ENCODE measurements at regions not wholly inside any gene's neighbourhood (a gene's known extent, or its start where the extent isn't known, plus 50 kb on each side); places are given as distances from the start of the nearest gene placed in this dataset.

- Histone ChIP-seq H3K27me3 (replicated peaks in 1 of 2; ENCODE audit: control insufficient read depth in 2 of 2, extremely low read depth in 1 of 2, insufficient read depth in 2 of 2, low read length in 1 of 2) (no peaks in the 10 kb centered on the region), H3K4me1 (ENCODE audit: control insufficient read depth in 1 of 2, extremely low read depth in 1 of 2, insufficient read depth in 2 of 2, low read length in 2 of 2) (no peaks in the 10 kb centered on the region), H3K36me3 (ENCODE audit: control insufficient read depth in 2 of 2, extremely low read depth in 1 of 2, insufficient read depth in 1 of 2, low read length in 1 of 2) (no peaks in the 10 kb centered on the region), H3K9me3 (no peaks in the 10 kb centered on the region), H3K4me3 (ENCODE audit: control insufficient read depth in 1 of 2, extremely low read depth in 1 of 2, low read length in 1 of 2) (no peak overlapping the region), H3K27ac (ENCODE audit: low read length) (no peak overlapping the region)
- DNase-seq (no peak), ATAC-seq (replicated peaks in 1 of 4) (no peak)
- Mint-ChIP-seq H3K36me3 (no peaks in the 10 kb centered on the region), H3K4me3 (no peak overlapping the region), H3K27me3 (no peaks in the 10 kb centered on the region), H3K9me3 (peaks cover 0 to 6% (median 0%) of the 10 kb centered on the region in 3 donors), H3K4me1 (no peaks in the 10 kb centered on the region), H3K27ac (no peak overlapping the region)
- ChIA-PET CTCF (no interaction called here), POLR2A (no interaction called here)
- WGBS (ENCODE audit: insufficient coverage), result 39% methylated on average over 3 of the region's 4 CpGs
Measured at GRCh38 chr2:18311420-18312195, 248.8 kb downstream of the RDH14 start.

GRCh38 chr2:18309627-18310026, 250.8 kb downstream of the RDH14 start:
- no peaks in the 10 kb centered on the region for H3K9me3 ChIP-seq
- WGBS (ENCODE audit: insufficient coverage), result no CpG with 5 or more reads among the region's 4 CpGs
- no peak overlapping the region for H3K4me3 Mint-ChIP-seq
- H3K4me3 ChIP-seq (ENCODE audit: control insufficient read depth in 1 of 2, extremely low read depth in 1 of 2, low read length in 1 of 2), result no peak overlapping the region
- ChIA-PET POLR2A (no interaction called here), CTCF (no interaction called here)
- no peak for DNase-seq
- H3K36me3 Mint-ChIP-seq, result no peaks in the 10 kb centered on the region
- H3K9me3 Mint-ChIP-seq, result peaks cover 0 to 6% (median 0%) of the 10 kb centered on the region in 3 donors
- no peaks in the 10 kb centered on the region for H3K36me3 ChIP-seq (ENCODE audit: control insufficient read depth in 2 of 2, extremely low read depth in 1 of 2, insufficient read depth in 1 of 2, low read length in 1 of 2)
- H3K27me3 ChIP-seq (replicated peaks in 1 of 2; ENCODE audit: control insufficient read depth in 2 of 2, extremely low read depth in 1 of 2, insufficient read depth in 2 of 2, low read length in 1 of 2), result no peaks in the 10 kb centered on the region
- H3K4me1 ChIP-seq (ENCODE audit: control insufficient read depth in 1 of 2, extremely low read depth in 1 of 2, insufficient read depth in 2 of 2, low read length in 2 of 2), result no peaks in the 10 kb centered on the region
- no peaks in the 10 kb centered on the region for H3K4me1 Mint-ChIP-seq
- ATAC-seq (replicated peaks in 1 of 4), result no peak
- H3K27me3 Mint-ChIP-seq, result no peaks in the 10 kb centered on the region
- H3K27ac ChIP-seq (ENCODE audit: low read length), result no peak overlapping the region
- no peak overlapping the region for H3K27ac Mint-ChIP-seq

DNA sequence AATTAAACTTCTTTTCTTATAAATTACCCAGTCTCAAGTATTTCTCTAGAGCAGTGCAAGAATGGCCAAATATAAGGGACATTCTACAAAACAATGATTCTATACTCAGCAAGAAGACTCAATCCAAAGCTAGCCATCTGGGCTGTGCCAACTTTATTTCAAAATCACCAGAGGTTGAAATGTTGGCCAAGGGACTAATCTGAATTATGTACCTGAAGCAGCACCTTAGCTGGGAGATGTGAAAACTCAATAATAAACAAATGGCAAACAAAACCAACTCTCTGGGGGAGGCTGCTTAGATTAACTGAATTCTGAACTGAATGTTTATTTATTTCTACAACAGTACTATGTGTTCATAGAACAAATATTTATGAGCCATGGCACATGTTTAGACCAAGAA, 251.3 kb downstream of the RDH14 start:
- CTCF ChIA-PET, result no interaction called here

DNA sequence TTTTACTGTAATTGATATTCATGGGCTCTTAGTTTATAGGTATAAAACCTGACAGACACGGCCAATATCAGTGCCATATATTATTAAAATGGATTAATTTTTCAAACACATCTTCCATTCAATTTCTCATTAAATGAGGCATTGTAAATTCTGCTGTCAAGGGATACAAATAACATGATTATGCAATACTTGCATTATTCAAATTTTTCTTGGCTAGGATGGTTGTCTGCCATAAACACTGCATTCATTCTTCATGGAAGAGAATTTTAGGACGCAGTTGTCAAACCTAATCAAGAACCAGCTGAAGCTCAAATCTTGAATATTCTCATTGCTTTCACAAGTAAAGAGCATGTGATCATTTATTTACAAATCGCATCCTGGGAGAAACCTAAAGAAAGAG, 255.6 kb downstream of the RDH14 start:
- ATAC-seq (replicated peaks in 1 of 4), result no peak
- POLR2A ChIA-PET, result no interaction called here

More for the DNA sequence above, 251.3 kb downstream of the RDH14 start:
- Mint-ChIP-seq H3K36me3 (no peaks in the 10 kb centered on the region), H3K27me3 (no peaks in the 10 kb centered on the region), H3K4me1 (no peaks in the 10 kb centered on the region), H3K27ac (no peak overlapping the region), H3K9me3 (peaks cover 0 to 6% (median 0%) of the 10 kb centered on the region in 3 donors), H3K4me3 (no peak overlapping the region)
- DNase-seq, result no peak
- POLR2A ChIA-PET, result no interaction called here
- no peaks in the 10 kb centered on the region for H3K9me3 ChIP-seq
- no peak overlapping the region for H3K27ac ChIP-seq (ENCODE audit: low read length)
- ATAC-seq (replicated peaks in 1 of 4), result no peak
- no peaks in the 10 kb centered on the region for H3K27me3 ChIP-seq (replicated peaks in 1 of 2; ENCODE audit: control insufficient read depth in 2 of 2, extremely low read depth in 1 of 2, insufficient read depth in 2 of 2, low read length in 1 of 2)
- no peak overlapping the region for H3K4me3 ChIP-seq (ENCODE audit: control insufficient read depth in 1 of 2, extremely low read depth in 1 of 2, low read length in 1 of 2)
- H3K36me3 ChIP-seq (ENCODE audit: control insufficient read depth in 2 of 2, extremely low read depth in 1 of 2, insufficient read depth in 1 of 2, low read length in 1 of 2), result no peaks in the 10 kb centered on the region
- H3K4me1 ChIP-seq (ENCODE audit: control insufficient read depth in 1 of 2, extremely low read depth in 1 of 2, insufficient read depth in 2 of 2, low read length in 2 of 2), result no peaks in the 10 kb centered on the region

DNA sequence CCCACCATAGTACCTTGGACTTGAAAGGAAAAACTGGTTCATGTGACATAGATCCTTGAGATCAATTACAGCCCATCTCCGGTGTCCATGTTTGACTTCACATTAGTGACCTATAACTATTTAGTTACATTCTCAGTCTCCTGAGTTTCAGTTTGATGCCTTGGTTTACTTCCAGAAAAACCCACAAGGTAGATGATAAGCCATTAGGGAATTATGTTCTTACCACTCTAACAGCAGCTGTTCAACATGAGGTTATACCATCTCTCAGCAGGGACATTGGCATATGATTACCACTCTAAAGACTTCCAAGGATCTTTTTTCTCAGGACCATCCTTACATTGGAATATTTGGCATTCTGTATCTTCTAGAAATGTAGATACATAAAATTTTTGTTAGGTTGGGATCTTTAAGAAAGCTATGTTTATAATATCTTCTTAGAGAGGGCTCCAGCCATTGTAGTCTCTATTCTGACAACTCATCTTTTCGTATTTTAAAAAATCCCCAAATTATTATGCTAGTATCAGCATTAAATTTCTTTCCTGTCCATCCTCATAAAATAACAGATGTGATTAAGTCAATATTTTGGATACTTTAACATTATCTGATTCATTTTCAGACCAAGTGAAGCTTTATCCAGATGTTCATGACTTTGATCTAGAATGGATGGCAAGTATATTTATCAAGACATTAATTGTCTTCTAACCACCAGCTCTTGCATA, 258.9 kb downstream of the RDH14 start:
- CTCF ChIA-PET, result no interaction called here
- H3K4me3 Mint-ChIP-seq, result no peak overlapping the region
- H3K9me3 Mint-ChIP-seq, result peaks cover 0 to 3% (median 0%) of the 10 kb centered on the region in 3 donors
- H3K4me3 ChIP-seq (ENCODE audit: control insufficient read depth in 1 of 2, extremely low read depth in 1 of 2, low read length in 1 of 2), result no peak overlapping the region
- ATAC-seq (replicated peaks in 1 of 4) (no peak), DNase-seq (no peak)
- no peaks in the 10 kb centered on the region for H3K4me1 ChIP-seq (ENCODE audit: control insufficient read depth in 1 of 2, extremely low read depth in 1 of 2, insufficient read depth in 2 of 2, low read length in 2 of 2)
- H3K27me3 ChIP-seq (replicated peaks in 1 of 2; ENCODE audit: control insufficient read depth in 2 of 2, extremely low read depth in 1 of 2, insufficient read depth in 2 of 2, low read length in 1 of 2), result no peaks in the 10 kb centered on the region
- POLR2A ChIA-PET, result no interaction called here
- H3K27ac ChIP-seq (ENCODE audit: low read length), result no peak overlapping the region
- no peaks in the 10 kb centered on the region for H3K27me3 Mint-ChIP-seq
- H3K4me1 Mint-ChIP-seq, result no peaks in the 10 kb centered on the region
- H3K27ac Mint-ChIP-seq, result no peak overlapping the region
- H3K9me3 ChIP-seq, result no peaks in the 10 kb centered on the region
- 100% methylated on average over 1 of the region's 2 CpGs for WGBS (ENCODE audit: insufficient coverage)
- no peaks in the 10 kb centered on the region for H3K36me3 Mint-ChIP-seq
- H3K36me3 ChIP-seq (ENCODE audit: control insufficient read depth in 2 of 2, extremely low read depth in 1 of 2, insufficient read depth in 1 of 2, low read length in 1 of 2), result no peaks in the 10 kb centered on the region

More for the DNA sequence above, 255.6 kb downstream of the RDH14 start:
- Histone ChIP-seq H3K4me3 (ENCODE audit: control insufficient read depth in 1 of 2, extremely low read depth in 1 of 2, low read length in 1 of 2) (no peak overlapping the region), H3K27ac (ENCODE audit: low read length) (no peak overlapping the region), H3K4me1 (ENCODE audit: control insufficient read depth in 1 of 2, extremely low read depth in 1 of 2, insufficient read depth in 2 of 2, low read length in 2 of 2) (no peaks in the 10 kb centered on the region), H3K36me3 (ENCODE audit: control insufficient read depth in 2 of 2, extremely low read depth in 1 of 2, insufficient read depth in 1 of 2, low read length in 1 of 2) (no peaks in the 10 kb centered on the region), H3K27me3 (replicated peaks in 1 of 2; ENCODE audit: control insufficient read depth in 2 of 2, extremely low read depth in 1 of 2, insufficient read depth in 2 of 2, low read length in 1 of 2) (no peaks in the 10 kb centered on the region), H3K9me3 (no peaks in the 10 kb centered on the region)
- no peak overlapping the region for H3K27ac Mint-ChIP-seq
- no peak overlapping the region for H3K4me3 Mint-ChIP-seq
- DNase-seq, result no peak
- H3K9me3 Mint-ChIP-seq, result no peaks in the 10 kb centered on the region
- CTCF ChIA-PET, result no interaction called here
- H3K27me3 Mint-ChIP-seq, result no peaks in the 10 kb centered on the region
- H3K36me3 Mint-ChIP-seq, result no peaks in the 10 kb centered on the region
- H3K4me1 Mint-ChIP-seq, result no peaks in the 10 kb centered on the region
- no CpG with 5 or more reads among the region's 3 CpGs for WGBS (ENCODE audit: insufficient coverage)

DNA sequence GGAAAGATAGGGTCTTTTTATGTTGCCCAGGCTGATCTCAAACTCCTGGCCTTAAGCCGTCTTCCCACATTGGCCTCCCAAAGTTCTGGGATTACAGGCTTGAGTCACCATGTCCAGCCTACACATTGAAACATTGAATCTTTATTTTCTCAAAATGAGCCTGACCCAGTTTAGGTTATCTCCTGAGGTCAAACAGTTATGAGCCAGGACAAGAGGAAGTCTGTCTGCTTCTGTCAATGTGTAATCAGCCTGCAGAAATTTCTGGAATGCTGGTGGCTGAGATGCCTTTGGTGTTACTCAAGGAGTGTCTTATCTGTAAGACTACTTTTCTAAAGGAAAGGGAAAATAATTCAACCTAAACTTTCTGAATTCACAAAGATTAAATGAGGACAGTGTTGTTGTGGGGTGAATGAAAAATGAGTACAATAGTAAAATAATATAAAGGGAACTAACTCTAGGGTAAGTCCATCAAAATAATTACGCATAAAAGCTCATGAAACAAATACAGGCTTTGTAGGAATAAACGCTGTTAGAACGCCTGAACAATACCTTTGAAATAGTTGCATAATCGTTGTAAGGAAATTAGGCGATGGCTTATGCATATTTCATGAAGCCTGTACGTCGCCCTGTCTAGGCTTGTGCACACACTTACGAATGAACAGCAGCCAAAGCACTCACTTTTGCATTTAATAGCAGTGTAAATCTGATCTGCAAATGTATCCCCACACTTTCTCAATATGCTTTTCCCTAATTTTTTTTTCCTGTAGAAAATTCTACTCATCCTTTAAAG, 260.8 kb downstream of the RDH14 start:
- H3K36me3 Mint-ChIP-seq, result no peaks in the 10 kb centered on the region

More for the DNA sequence above, 260.8 kb downstream of the RDH14 start:
- no peak for ATAC-seq (replicated peaks in 1 of 4)
- no peaks in the 10 kb centered on the region for H3K4me1 ChIP-seq (ENCODE audit: control insufficient read depth in 1 of 2, extremely low read depth in 1 of 2, insufficient read depth in 2 of 2, low read length in 2 of 2)
- POLR2A ChIA-PET, result no interaction called here
- H3K9me3 Mint-ChIP-seq, result peaks cover 0 to 3% (median 0%) of the 10 kb centered on the region in 3 donors
- H3K4me1 Mint-ChIP-seq, result no peaks in the 10 kb centered on the region
- WGBS (ENCODE audit: insufficient coverage), result 90% methylated on average over 9 of the region's 9 CpGs
- no peak for DNase-seq
- H3K4me3 Mint-ChIP-seq, result no peak overlapping the region
- H3K9me3 ChIP-seq, result no peaks in the 10 kb centered on the region
- H3K27me3 ChIP-seq (replicated peaks in 1 of 2; ENCODE audit: control insufficient read depth in 2 of 2, extremely low read depth in 1 of 2, insufficient read depth in 2 of 2, low read length in 1 of 2), result no peaks in the 10 kb centered on the region
- H3K27ac Mint-ChIP-seq, result no peak overlapping the region
- no peak overlapping the region for H3K4me3 ChIP-seq (ENCODE audit: control insufficient read depth in 1 of 2, extremely low read depth in 1 of 2, low read length in 1 of 2)
- no peak overlapping the region for H3K27ac ChIP-seq (ENCODE audit: low read length)
- no peaks in the 10 kb centered on the region for H3K27me3 Mint-ChIP-seq
- CTCF ChIA-PET, result no interaction called here
- no peaks in the 10 kb centered on the region for H3K36me3 ChIP-seq (ENCODE audit: control insufficient read depth in 2 of 2, extremely low read depth in 1 of 2, insufficient read depth in 1 of 2, low read length in 1 of 2)
